Ascending aorta (tissue), 2 donors: ENCODE measurements at regions not wholly inside any gene's neighbourhood (a gene's known extent, or its start where the extent isn't known, plus 50 kb on each side); places are given as distances from the start of the nearest gene placed in this dataset.

Experiments
- DNase-seq, 2 donors: peaks; one replicate each; pipeline ENCODE4 v3.0.0-alpha.2; 2019; ENCODE audit warnings: low spot score in 2 of 2
- H3K27ac ChIP-seq, 2 donors: fragments of 200-600 bp; sonication (generic); one replicate each; pipeline ENCODE4 v1.5.1; 2016 to 2017; ENCODE audit warnings: mild to moderate bottlenecking in 1 of 2
- H3K27me3 ChIP-seq: fragments of 200-600 bp; sonication (generic); one replicate; pipeline ENCODE4 v1.5.1; 2017
- H3K36me3 ChIP-seq, 2 donors: fragments of 200-600 bp; sonication (generic); one replicate each; pipeline ENCODE4 v1.5.1; 2016
- H3K4me1 ChIP-seq, 2 donors: fragments of 200-600 bp; sonication (generic); one replicate each; pipeline ENCODE4 v1.5.1; 2016 to 2017; ENCODE audit warnings: mild to moderate bottlenecking in 1 of 2
- H3K4me3 ChIP-seq, 2 donors: fragments of 200-600 bp; sonication (generic); one replicate each; pipeline ENCODE4 v1.5.1; 2016 to 2017; ENCODE audit warnings: mild to moderate bottlenecking in 1 of 2
- H3K9me3 ChIP-seq, 2 donors: fragments of 200-600 bp; sonication (generic); one replicate each; pipeline ENCODE4 v1.5.1; 2016
- CTCF ChIP-seq, 3 experiments: fragments of 200-600 bp in 2 of 3; fragments of 450-650 bp in 1 of 3; sonication (generic) in 2 of 3; IDR thresholded peaks; one replicate each; pipeline ENCODE4 v1.5.1; 2016 to 2019; ENCODE audit warnings: antibody characterized with exemption in 3 of 3, mild to moderate bottlenecking in 1 of 3, moderate library complexity in 1 of 3
- intact Hi-C: fragments of 100-400 bp; cut with DNase I; formaldehyde crosslinking; loops from one replicate; pipeline ENCODE4 v1.15.1; 2023

GRCh38 chr10:59126261-59126660 lies 50.2 kb upstream of the PHYHIPL start:
- H3K9me3 ChIP-seq: peaks cover 0 to under 1% of the 10 kb centered on the region in 2 donors
- intact Hi-C loops: no loop called here
- H3K27me3 ChIP-seq: no peaks in the 10 kb centered on the region
- no peaks in the 10 kb centered on the region for H3K36me3 ChIP-seq
- H3K27ac ChIP-seq: peak overlapping the region in 1 of 2 donors; percentile 20
- no peak for TF ChIP-seq CTCF (IDR thresholded peaks at IDR 0.05)
- no peak for DNase-seq
- H3K4me3 ChIP-seq: no peak overlapping the region
- H3K4me1 ChIP-seq: no peaks in the 10 kb centered on the region
